Adrenal gland (tissue), 5 donors: ENCODE measurements at regions not wholly inside any gene's neighbourhood (a gene's known extent, or its start where the extent isn't known, plus 50 kb on each side); places are given as distances from the start of the nearest gene placed in this dataset.

Experiments used
- CTCF ChIP-seq, 6 experiments: fragments of 450-650 bp in 4 of 6; fragments of 200-600 bp in 2 of 6; sonication (generic) in 1 of 6; IDR thresholded peaks; 1 replicate in 5 of 6; 2 replicates in 1 of 6; pipeline versions ENCODE4 v1.5.1 to v1.8.0; 2016 to 2021; ENCODE audit warnings: antibody characterized with exemption in 6 of 6, mild to moderate bottlenecking in 2 of 6, moderate library complexity in 1 of 6
- POLR2A ChIP-seq, 2 donors: fragments of 450-650 bp; IDR thresholded peaks; one replicate each; pipeline ENCODE4 v1.6.1; 2017; ENCODE audit warnings: antibody characterized with exemption in 2 of 2, mild to moderate bottlenecking in 2 of 2, moderate library complexity in 1 of 2
- donor health status: DM: no; HTN: no; CAD: no.

GRCh38 chr4:63105839-63106238 is 1303.4 kb downstream of the TECRL start:
- TF ChIP-seq CTCF (IDR thresholded peaks at IDR 0.05) (no peak), POLR2A (IDR thresholded peaks at IDR 0.05) (no peak)
